Lower lobe of right lung (tissue), 2 donors: ENCODE measurements at regions not wholly inside any gene's neighbourhood (a gene's known extent, or its start where the extent isn't known, plus 50 kb on each side); places are given as distances from the start of the nearest gene placed in this dataset.
"Not testable (repeated sequence)": the region's sequence is repeated elsewhere in the genome, so short reads cannot be mapped to it uniquely, and the experiment has no call there.

Experiments
- ATAC-seq, 2 donors: fragments of 200-7000 bp; cut with Tn5 transposase; one replicate each; pipeline ENCODE4 v1.9.1; 2020 to 2022; ENCODE audit warnings: mild to moderate bottlenecking in 2 of 2, moderate library complexity in 2 of 2
- DNase-seq: peaks from one replicate; pipeline ENCODE4 v3.0.0-alpha.2; 2020
- H3K27ac ChIP-seq: fragments of 200-600 bp; one replicate; pipeline ENCODE4 v1.8.0; 2022
- H3K27me3 ChIP-seq: fragments of 200-600 bp; one replicate; pipeline ENCODE4 v1.8.0; 2022; ENCODE audit warnings: low read depth
- H3K36me3 ChIP-seq: fragments of 200-600 bp; one replicate; pipeline ENCODE4 v1.8.0; 2022; ENCODE audit warnings: mild to moderate bottlenecking
- H3K4me1 ChIP-seq: fragments of 200-600 bp; one replicate; pipeline ENCODE4 v1.8.0; 2022
- H3K4me3 ChIP-seq: fragments of 200-600 bp; one replicate; pipeline ENCODE4 v1.8.0; 2022; ENCODE audit warnings: mild to moderate bottlenecking
- H3K9me3 ChIP-seq: fragments of 200-600 bp; one replicate; pipeline ENCODE4 v1.8.0; 2022
- CTCF ChIP-seq: fragments of 200-600 bp; IDR thresholded peaks from one replicate; pipeline ENCODE4 v1.8.0; 2022; ENCODE audit warnings: antibody characterized with exemption, mild to moderate bottlenecking
- intact Hi-C: fragments of 100-400 bp; cut with DNase I; formaldehyde crosslinking; loops from one replicate; pipeline ENCODE4 v1.11.0; 2022
- donor health status: DM: no; HTN: yes; CAD: no; lungs with severe emphysema.

GRCh38 chr2:183812091-183812490 lies 687.8 kb downstream of the NUP35 start:
- Histone ChIP-seq H3K4me1 (no peaks in the 10 kb centered on the region), H3K4me3 (no peak overlapping the region), H3K27ac (no peak overlapping the region), H3K27me3 (no peaks in the 10 kb centered on the region), H3K36me3 (no peaks in the 10 kb centered on the region), H3K9me3 (no peaks in the 10 kb centered on the region)
- no peak for ATAC-seq
- no peak for DNase-seq
- no peak for TF ChIP-seq CTCF
- intact Hi-C loops, result no loop called here

GRCh38 chr2:183825710-183826109 lies 701.5 kb downstream of the NUP35 start:
- intact Hi-C loops, result no loop called here
- Histone ChIP-seq H3K27me3 (no peaks in the 10 kb centered on the region), H3K27ac (no peak overlapping the region), H3K4me1 (no peaks in the 10 kb centered on the region), H3K36me3 (no peaks in the 10 kb centered on the region), H3K4me3 (no peak overlapping the region), H3K9me3 (peaks cover 19% of the 10 kb centered on the region)
- no peak for TF ChIP-seq CTCF
- no peak for DNase-seq
- no peak for ATAC-seq

GRCh38 chr2:183829931-183830330 lies 705.7 kb downstream of the NUP35 start:
- no peak overlapping the region for H3K4me3 ChIP-seq
- no peaks in the 10 kb centered on the region for H3K27me3 ChIP-seq
- no peaks in the 10 kb centered on the region for H3K4me1 ChIP-seq
- ATAC-seq, result no peak
- H3K9me3 ChIP-seq, result peaks cover 11% of the 10 kb centered on the region
- no peak overlapping the region for H3K27ac ChIP-seq
- intact Hi-C loops, result no loop called here
- DNase-seq, result no peak
- no peak for TF ChIP-seq CTCF
- no peaks in the 10 kb centered on the region for H3K36me3 ChIP-seq

GRCh38 chr2:183837157-183837556 lies 712.9 kb downstream of the NUP35 start:
- no peak for TF ChIP-seq CTCF
- intact Hi-C loops, result no loop called here
- DNase-seq, result no peak

GRCh38 chr2:183838295-183838694 lies 714.1 kb downstream of the NUP35 start:
- Histone ChIP-seq H3K27me3 (no peaks in the 10 kb centered on the region), H3K4me3 (no peak overlapping the region), H3K36me3 (no peaks in the 10 kb centered on the region), H3K9me3 (no peaks in the 10 kb centered on the region), H3K4me1 (no peaks in the 10 kb centered on the region), H3K27ac (no peak overlapping the region)
- ATAC-seq (no peak), DNase-seq (no peak)
- TF ChIP-seq CTCF, result no peak
- intact Hi-C loops, result no loop called here

More at GRCh38 chr2:183837157-183837556, 712.9 kb downstream of the NUP35 start:
- no peak for ATAC-seq
- H3K36me3 ChIP-seq, result no peaks in the 10 kb centered on the region
- no peak overlapping the region for H3K27ac ChIP-seq
- H3K4me1 ChIP-seq, result no peaks in the 10 kb centered on the region
- H3K4me3 ChIP-seq, result no peak overlapping the region
- H3K9me3 ChIP-seq, result no peaks in the 10 kb centered on the region
- no peaks in the 10 kb centered on the region for H3K27me3 ChIP-seq

GRCh38 chr2:183840061-183840584 lies 715.9 kb downstream of the NUP35 start:
- DNase-seq, result no peak
- TF ChIP-seq CTCF, result no peak
- intact Hi-C loops, result no loop called here

GRCh38 chr2:183849826-183850225 lies 725.6 kb downstream of the NUP35 start:
- H3K9me3 ChIP-seq, DNase-seq, intact Hi-C loops, H3K27me3 ChIP-seq, H3K4me1 ChIP-seq, ATAC-seq, H3K36me3 ChIP-seq, H3K4me3 ChIP-seq, H3K27ac ChIP-seq: not testable (repeated sequence)

More at GRCh38 chr2:183840061-183840584, 715.9 kb downstream of the NUP35 start:
- no peak for ATAC-seq
- Histone ChIP-seq H3K36me3 (no peaks in the 10 kb centered on the region), H3K27me3 (no peaks in the 10 kb centered on the region), H3K4me3 (no peak overlapping the region), H3K9me3 (no peaks in the 10 kb centered on the region), H3K4me1 (no peaks in the 10 kb centered on the region), H3K27ac (no peak overlapping the region)
